NCI-H446 treated with DMSO at 0.1 percent for 48 hours (cell line): ENCODE measurements at regions not wholly inside any gene's neighbourhood (a gene's known extent, or its start where the extent isn't known, plus 50 kb on each side); places are given as distances from the start of the nearest gene placed in this dataset.
"Not testable (repeated sequence)": the region's sequence is repeated elsewhere in the genome, so short reads cannot be mapped to it uniquely, and the experiment has no call there.

Experiments used
- DNase-seq: peaks from one replicate; lab custom pipeline; 2025; lab: John Stamatoyannopoulos, UW

DNA sequence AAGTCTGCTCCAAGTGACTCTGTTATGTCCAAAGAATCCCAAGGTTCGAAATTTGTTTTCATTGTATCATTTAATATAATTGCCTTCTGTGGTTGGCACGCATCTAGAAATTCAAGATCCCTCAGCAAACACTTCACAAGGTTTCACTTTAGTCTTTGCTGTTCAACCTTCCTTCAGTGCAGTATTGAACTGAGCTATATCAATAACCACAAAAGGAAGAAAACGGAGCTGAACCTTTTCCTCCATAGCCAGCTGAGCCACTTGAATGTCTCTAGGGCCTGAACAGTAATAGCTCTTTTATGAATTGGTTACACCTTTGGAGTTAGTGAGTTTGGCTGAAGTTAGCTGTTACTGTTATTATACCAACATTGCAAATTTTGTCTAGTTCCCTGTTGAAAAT lies 357.7 kb upstream of the HNRNPA3 start:
- DNase-seq: no peak

- no peak for DNase-seq
Observed at GRCh38 chr2:176856683-176857082, 355.9 kb upstream of the HNRNPA3 start.

DNA sequence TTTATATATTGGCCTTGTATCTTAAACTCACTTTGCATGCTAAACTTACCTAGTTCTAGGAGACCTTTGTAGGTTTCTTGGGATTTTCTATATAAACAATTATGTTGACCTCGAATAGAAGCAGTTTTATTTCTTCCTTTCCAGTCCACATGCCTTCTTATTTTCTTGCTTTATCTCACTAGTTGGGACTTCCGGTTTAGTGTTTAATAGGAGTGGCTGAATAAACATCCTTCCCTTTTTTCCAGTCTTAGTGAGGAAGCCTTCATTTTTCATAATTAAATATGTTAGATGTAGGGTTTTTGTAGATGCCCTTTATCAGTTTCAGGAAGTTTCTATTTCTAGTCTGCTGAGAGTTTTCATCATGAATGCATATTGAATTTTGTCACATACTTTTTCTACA lies 347.3 kb upstream of the HNRNPA3 start:
- no peak for DNase-seq

DNA sequence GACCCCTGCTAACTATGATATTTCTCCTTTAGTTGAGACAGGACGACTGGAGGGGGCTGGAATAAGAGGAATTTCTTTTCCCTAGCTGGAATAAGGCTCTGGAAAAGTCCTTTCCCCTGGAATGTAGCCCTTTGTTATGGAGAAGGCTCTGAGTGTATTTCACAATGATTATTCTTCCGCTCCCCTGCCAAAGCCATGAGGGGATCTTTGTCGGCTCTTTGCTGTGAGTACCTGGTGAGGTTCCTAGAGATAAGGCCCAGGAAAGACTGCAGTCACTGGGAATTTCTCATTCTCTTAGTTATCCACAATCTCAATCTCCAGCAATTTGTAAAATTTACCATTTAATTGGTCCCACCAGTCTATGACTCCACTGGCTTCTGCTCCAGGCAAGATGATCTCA lies 340.2 kb upstream of the HNRNPA3 start:
- no peak for DNase-seq

- DNase-seq: no peak
Observed at GRCh38 chr2:176873403-176873802, 339.2 kb upstream of the HNRNPA3 start.

- DNase-seq: no peak
Observed at GRCh38 chr2:176876493-176877103, 336.0 kb upstream of the HNRNPA3 start.

GRCh38 chr2:176879426-176879995 lies 333.1 kb upstream of the HNRNPA3 start:
- no peak for DNase-seq

- DNase-seq: not testable (repeated sequence)
Observed at GRCh38 chr2:176882045-176882444, 330.5 kb upstream of the HNRNPA3 start.

- no peak for DNase-seq
Observed at GRCh38 chr2:176885001-176885643, 327.5 kb upstream of the HNRNPA3 start.

DNA sequence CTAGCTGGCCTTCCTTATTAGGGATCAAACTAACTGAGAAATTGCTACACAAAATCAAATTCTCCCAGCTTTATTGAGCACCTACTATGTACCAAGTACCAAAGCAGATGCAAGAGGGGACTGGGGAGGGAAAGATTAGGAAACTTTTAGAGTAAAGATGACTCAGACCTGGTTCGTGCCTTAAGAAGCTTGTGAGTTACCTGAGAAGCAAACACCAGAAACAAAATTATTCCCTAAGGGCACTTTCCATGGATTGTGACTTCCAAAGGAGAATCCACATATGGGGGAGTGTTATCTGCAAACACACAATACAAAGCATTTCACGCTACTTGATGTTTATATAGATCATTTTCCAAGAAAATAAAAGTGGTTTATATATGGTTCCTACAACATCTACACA lies 326.9 kb upstream of the HNRNPA3 start:
- DNase-seq: no peak

- DNase-seq: no peak
Observed at GRCh38 chr2:176891105-176891504, 321.5 kb upstream of the HNRNPA3 start.

GRCh38 chr2:176891857-176892256 lies 320.7 kb upstream of the HNRNPA3 start:
- DNase-seq: no peak

GRCh38 chr2:176892676-176893226 lies 319.8 kb upstream of the HNRNPA3 start:
- no peak for DNase-seq

GRCh38 chr2:176895158-176895557 lies 317.4 kb upstream of the HNRNPA3 start:
- no peak for DNase-seq

- DNase-seq: no peak
Observed at GRCh38 chr2:176902454-176902853, 310.1 kb upstream of the HNRNPA3 start.

GRCh38 chr2:176904053-176904452 lies 308.5 kb upstream of the HNRNPA3 start:
- not testable (repeated sequence) for DNase-seq

DNA sequence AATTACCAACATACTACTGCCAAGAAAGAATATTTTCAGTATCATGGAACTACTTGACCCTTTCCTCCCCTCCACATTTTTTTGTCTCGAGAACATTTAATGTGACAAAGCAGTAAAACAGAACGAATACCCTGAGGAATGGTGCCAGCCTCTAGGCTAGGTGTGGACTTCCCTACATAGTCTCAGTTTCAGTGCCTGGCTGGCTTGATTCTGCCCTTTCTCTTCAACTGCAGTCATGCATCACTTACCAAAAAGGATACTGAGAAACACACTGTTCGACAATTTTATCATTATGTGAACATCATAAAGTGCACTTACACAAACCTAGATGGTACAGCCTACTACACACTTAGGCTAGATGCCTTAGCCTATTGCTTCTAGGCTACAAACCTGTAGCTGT lies 305.3 kb upstream of the HNRNPA3 start:
- no peak for DNase-seq

DNA sequence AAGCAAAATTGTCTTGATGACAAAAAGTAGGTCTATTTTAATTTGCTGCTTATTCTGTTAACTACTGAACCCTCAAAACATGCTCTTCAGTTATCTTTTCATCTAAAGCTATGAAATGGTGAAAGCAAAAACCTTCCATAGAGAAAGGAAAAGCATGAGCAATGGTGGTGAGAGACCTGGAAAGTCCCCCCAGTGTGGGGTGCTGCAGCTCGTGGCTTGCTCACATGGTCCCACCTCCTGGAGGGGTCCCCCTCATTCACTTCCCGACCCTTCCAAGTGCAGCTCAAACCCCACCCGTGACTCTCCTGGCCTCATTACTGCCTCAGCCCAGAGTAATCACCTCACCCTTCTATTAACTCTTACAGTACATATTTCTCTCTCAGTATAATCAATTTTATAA lies 301.8 kb upstream of the HNRNPA3 start:
- no peak for DNase-seq

DNA sequence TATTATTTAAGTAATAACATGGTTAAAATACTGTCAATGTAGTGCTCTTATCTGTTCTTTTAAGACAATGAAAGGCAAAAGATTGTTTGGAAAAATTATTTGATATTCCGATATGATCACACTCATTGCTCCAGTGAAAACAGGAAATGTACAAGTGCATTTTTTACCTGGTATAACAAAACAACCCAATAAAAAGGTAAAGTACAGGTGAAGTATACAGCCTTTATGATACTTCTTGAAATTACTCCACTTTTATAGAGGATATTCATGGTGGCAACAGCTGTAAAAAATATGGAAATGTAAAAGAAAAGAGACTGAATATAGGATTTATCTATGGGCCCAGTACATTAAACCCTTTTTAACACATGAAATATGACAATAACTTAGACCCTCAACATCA lies 298.6 kb upstream of the HNRNPA3 start:
- DNase-seq: no peak

DNA sequence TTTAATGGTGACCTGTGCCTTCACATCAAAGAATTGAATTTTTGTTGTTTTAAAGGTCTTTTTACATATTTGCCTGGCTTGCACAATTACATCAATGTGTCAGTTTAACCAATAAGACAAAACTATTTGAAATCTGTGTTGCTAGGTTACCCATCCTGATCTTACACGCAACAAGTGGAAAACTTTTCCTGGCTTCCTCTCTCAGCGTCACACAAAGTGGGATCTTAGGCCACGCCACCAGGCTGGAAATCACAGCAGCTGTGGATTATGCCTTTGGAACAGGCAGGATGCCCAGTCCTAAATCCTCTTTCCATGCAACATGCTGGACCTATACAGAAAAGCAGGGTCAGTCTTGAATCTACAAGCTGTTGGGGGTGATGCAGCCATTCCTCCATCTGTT lies 298.2 kb upstream of the HNRNPA3 start:
- no peak for DNase-seq

GRCh38 chr2:176922545-176922944 lies 290.0 kb upstream of the HNRNPA3 start:
- DNase-seq: not testable (repeated sequence)

DNA sequence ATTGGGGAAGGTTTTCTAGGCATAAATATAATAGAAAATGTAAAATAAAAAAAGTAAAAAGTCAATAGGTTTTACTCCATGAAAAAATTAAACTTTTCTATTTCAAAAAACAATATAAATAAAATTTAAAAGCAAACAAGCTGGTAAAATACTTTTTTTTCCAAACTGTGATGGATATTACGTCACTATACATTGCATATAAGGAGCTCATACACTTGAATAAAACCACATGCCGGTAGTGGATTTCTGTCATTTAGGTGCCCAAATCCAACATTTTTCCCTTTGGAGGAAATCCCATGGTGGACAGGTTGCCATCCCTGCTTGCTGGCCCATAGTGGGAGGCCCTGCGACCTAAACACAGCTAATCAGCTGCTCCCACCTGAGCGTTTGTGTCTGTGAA lies 289.4 kb upstream of the HNRNPA3 start:
- DNase-seq: no peak

DNA sequence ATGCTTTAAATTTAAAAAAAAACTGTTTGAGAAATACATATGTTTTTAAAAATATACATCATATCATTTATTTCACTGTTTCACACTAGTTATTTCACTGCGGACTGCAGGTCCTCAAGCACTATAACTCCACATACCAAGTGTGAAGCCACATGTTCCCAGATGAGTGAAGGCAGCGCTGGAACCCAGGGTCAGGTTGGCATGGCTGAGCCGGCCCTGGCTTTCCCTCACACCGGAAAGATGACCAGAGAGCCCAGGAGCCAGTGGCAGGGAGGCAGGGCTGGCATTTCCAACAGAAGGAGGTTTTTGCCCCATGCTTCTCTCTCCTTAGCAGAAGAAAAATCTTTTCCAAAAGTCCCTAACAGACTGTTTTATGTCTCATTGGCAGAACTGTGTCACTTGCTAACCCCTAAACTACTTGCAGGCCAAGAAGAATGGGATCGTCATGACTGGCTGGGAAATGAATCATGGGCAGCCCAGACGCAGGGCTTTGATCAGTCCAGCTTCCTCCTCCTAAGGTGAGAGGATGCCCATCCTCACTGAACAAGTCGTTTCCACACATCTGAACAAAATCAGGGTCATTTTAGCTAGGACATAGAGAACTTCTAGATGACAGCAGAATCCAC lies 287.6 kb upstream of the HNRNPA3 start:
- no peak for DNase-seq
